ENCODE measurements at regions not wholly inside any gene's neighbourhood (a gene's known extent, or its start where the extent isn't known, plus 50 kb on each side); places are given as distances from the start of the nearest gene placed in this dataset.

DNA sequence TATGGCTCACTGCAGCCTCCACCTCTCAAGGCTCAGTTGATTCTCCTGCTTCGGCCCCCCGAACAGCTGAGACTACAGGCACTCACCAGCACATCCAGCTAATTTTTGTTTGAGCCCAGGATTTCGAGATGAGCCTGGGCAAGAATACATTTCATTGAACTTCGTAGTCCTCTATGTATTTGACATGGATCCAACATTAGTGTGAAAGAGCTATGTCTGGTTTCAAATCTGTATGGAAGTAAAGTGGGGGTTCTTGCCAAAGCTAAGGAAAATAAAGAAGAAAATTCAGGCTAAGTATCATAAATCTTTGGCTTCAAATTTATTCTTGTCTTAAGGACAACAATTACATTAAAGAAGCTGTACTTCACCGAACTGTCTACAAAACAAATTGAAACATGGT, 1291.7 kb upstream of the CRIM1 start:
- 83 to 84% methylated on average over 5 of the region's 5 CpGs for WGBS, 2 donors
- DNase-seq = no peak
- H3K4me3 ChIP-seq = no peak overlapping the region
- no peaks in the 10 kb centered on the region for H3K27me3 ChIP-seq
- H3K27ac ChIP-seq = no peak overlapping the region
- no peaks in the 10 kb centered on the region for H3K9me3 ChIP-seq
- no peaks in the 10 kb centered on the region for H3K4me1 ChIP-seq
- ATAC-seq = no peak
- intact Hi-C loops (cut with DNase I) = no loop called here
- TF ChIP-seq, protein P1, sequence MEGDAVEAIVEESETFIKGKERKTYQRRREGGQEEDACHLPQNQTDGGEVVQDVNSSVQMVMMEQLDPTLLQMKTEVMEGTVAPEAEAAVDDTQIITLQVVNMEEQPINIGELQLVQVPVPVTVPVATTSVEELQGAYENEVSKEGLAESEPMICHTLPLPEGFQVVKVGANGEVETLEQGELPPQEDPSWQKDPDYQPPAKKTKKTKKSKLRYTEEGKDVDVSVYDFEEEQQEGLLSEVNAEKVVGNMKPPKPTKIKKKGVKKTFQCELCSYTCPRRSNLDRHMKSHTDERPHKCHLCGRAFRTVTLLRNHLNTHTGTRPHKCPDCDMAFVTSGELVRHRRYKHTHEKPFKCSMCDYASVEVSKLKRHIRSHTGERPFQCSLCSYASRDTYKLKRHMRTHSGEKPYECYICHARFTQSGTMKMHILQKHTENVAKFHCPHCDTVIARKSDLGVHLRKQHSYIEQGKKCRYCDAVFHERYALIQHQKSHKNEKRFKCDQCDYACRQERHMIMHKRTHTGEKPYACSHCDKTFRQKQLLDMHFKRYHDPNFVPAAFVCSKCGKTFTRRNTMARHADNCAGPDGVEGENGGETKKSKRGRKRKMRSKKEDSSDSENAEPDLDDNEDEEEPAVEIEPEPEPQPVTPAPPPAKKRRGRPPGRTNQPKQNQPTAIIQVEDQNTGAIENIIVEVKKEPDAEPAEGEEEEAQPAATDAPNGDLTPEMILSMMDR (IDR thresholded peaks at IDR 0.05) = no peak
- TF ChIP-seq POLR2A (IDR thresholded peaks at IDR 0.05) = no peak
- no peaks in the 10 kb centered on the region for H3K36me3 ChIP-seq (replicated peaks in 1 of 2; ENCODE audit: insufficient read depth in 1 of 2, low read depth in 2 of 2)

DNA sequence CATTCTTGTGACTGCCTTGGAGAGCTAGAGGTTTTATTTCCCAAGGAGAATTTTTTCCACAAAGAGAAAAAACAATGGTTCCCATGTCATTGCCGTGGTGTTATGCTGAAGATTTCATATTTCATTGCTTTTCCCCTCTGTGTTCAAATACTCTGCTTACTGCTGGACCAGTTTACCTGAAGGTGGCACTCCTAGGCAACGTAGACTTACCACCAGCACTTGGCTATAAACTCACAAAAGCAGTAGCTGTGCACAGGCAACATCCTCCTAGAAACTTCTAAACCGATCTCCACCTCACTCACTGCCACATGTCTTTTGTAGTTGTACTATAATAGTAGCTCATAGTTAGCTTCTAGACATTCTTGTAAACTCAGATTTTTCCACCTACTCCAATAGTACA, 1319.7 kb upstream of the CRIM1 start:
- WGBS, 2 donors = 12 to 24% methylated on average over 3 of the region's 3 CpGs
- ATAC-seq (peak; percentile 64), DNase-seq (peak; percentile 25 to 40 (median 32))
- Histone ChIP-seq H3K27me3 (no peaks in the 10 kb centered on the region), H3K27ac (no peak overlapping the region), H3K9me3 (no peaks in the 10 kb centered on the region), H3K4me3 (no peak overlapping the region), H3K36me3 (replicated peaks in 1 of 2; ENCODE audit: insufficient read depth in 1 of 2, low read depth in 2 of 2) (no peaks in the 10 kb centered on the region), H3K4me1 (no peaks in the 10 kb centered on the region)
- intact Hi-C loops (cut with DNase I) = no loop called here
- TF ChIP-seq, protein P1 (IDR thresholded peaks at IDR 0.05) = peak in 6 of 7 experiments; percentile 30 to 62 (median 58)
- TF ChIP-seq POLR2A (IDR thresholded peaks at IDR 0.05) = no peak

DNA sequence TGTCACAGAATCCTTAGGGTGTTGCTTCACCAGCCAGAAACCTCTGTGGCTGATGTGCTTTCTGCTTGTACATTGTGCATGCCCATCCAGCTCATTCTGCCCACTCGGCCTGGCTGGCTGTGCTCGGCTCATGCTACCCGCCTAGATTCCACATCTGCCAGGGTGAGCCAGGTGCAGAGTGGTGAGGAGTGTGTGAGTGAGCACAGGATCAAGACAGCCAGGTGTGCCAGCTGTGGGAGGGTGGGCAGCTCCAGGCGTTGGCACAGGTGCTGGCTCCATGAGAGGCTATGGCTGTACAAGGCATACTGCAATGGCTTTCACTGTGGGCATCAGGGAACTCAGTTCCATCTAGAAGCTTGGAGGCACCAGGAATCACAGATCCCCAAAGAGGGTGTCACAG, 1321.8 kb upstream of the CRIM1 start:
- H3K4me1 ChIP-seq = no peaks in the 10 kb centered on the region
- no peak for TF ChIP-seq POLR2A (IDR thresholded peaks at IDR 0.05)
- TF ChIP-seq, protein P1 (IDR thresholded peaks at IDR 0.05) = no peak
- no peaks in the 10 kb centered on the region for H3K9me3 ChIP-seq
- no peaks in the 10 kb centered on the region for H3K27me3 ChIP-seq
- DNase-seq (no peak), ATAC-seq (no peak)
- WGBS, 2 donors = 68% methylated on average over 3 to 4 of the region's 4 CpGs
- no peaks in the 10 kb centered on the region for H3K36me3 ChIP-seq (replicated peaks in 1 of 2; ENCODE audit: insufficient read depth in 1 of 2, low read depth in 2 of 2)
- H3K27ac ChIP-seq = no peak overlapping the region
- H3K4me3 ChIP-seq = no peak overlapping the region
- intact Hi-C loops (cut with DNase I) = loop anchor here (5.0 kb wide), 1 partner anchor 374 kb away; no protein-coding TSS in a partner anchor

GRCh38 chr2:35023545-35023944, 1332.0 kb upstream of the CRIM1 start:
- H3K27ac ChIP-seq = no peak overlapping the region
- H3K4me3 ChIP-seq = no peak overlapping the region
- H3K27me3 ChIP-seq = no peaks in the 10 kb centered on the region
- intact Hi-C loops (cut with DNase I) = no loop called here
- no peak for TF ChIP-seq POLR2A (IDR thresholded peaks at IDR 0.05)
- TF ChIP-seq, protein P1 (IDR thresholded peaks at IDR 0.05) = no peak
- no peak for ATAC-seq
- H3K4me1 ChIP-seq = no peaks in the 10 kb centered on the region
- no peak for DNase-seq
- H3K9me3 ChIP-seq = no peaks in the 10 kb centered on the region
- no peaks in the 10 kb centered on the region for H3K36me3 ChIP-seq (replicated peaks in 1 of 2; ENCODE audit: insufficient read depth in 1 of 2, low read depth in 2 of 2)

- 83 to 89% methylated on average over 1 of the region's 1 CpG for WGBS, 2 donors
- no peaks in the 10 kb centered on the region for H3K36me3 ChIP-seq (replicated peaks in 1 of 2; ENCODE audit: insufficient read depth in 1 of 2, low read depth in 2 of 2)
- DNase-seq (no peak), ATAC-seq (no peak)
- intact Hi-C loops (cut with DNase I) = no loop called here
- H3K4me3 ChIP-seq = no peak overlapping the region
- no peaks in the 10 kb centered on the region for H3K27me3 ChIP-seq
- H3K4me1 ChIP-seq = no peaks in the 10 kb centered on the region
- TF ChIP-seq, protein P1 (IDR thresholded peaks at IDR 0.05) = no peak
- no peak for TF ChIP-seq POLR2A (IDR thresholded peaks at IDR 0.05)
- H3K27ac ChIP-seq = no peak overlapping the region
- no peaks in the 10 kb centered on the region for H3K9me3 ChIP-seq
These were observed 1355.1 kb upstream of the CRIM1 start for GRCh38 chr2:35000453-35000852.
